ENCODE measurements at regions not wholly inside any gene's neighbourhood (a gene's known extent, or its start where the extent isn't known, plus 50 kb on each side); places are given as distances from the start of the nearest gene placed in this dataset.

DNA sequence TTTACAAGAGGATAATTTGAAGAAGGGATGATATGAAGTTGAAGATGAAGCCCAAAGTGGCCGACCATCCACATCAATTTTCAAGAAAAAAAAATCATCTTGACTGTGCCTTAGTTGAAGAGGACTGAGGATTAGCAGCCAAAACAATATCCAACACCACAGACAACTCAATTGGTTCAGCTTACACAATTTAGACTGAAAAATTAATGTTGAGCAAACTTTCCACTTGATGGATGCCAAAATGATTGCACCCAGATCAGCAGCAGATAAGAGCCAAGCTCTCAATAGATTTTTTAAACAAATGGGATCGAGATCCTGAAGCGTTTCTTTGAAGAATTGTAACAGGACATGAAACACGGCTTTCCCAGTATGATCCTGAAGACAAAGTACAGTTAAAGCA is 163.2 kb downstream of the GADD45G start:
- no peak for DNase-seq (ENCODE audit: low read depth, low spot score)
- no peaks in the 10 kb centered on the region for H3K4me1 ChIP-seq (ENCODE audit: insufficient read depth, insufficient read length)
- H3K27me3 ChIP-seq (ENCODE audit: insufficient read depth, insufficient read length) = no peaks in the 10 kb centered on the region
- no peaks in the 10 kb centered on the region for H3K36me3 ChIP-seq (ENCODE audit: insufficient read depth, insufficient read length, low read length)
- no peak overlapping the region for H3K4me3 ChIP-seq (ENCODE audit: insufficient read length, low read depth)
- TF ChIP-seq ZNF274 (IDR thresholded peaks at IDR 0.05; ENCODE audit: low read depth, low read length) (no peak), SUZ12 (IDR thresholded peaks at IDR 0.05; ENCODE audit: extremely low read depth, insufficient read depth, insufficient read length) (no peak), YY1 (IDR thresholded peaks at IDR 0.05; ENCODE audit: insufficient read depth, insufficient read length) (no peak)
- no peak overlapping the region for H3K9ac ChIP-seq (ENCODE audit: insufficient read length, low read depth)
- H3K9me3 ChIP-seq (ENCODE audit: insufficient read depth, low read length) = no peaks in the 10 kb centered on the region

DNA sequence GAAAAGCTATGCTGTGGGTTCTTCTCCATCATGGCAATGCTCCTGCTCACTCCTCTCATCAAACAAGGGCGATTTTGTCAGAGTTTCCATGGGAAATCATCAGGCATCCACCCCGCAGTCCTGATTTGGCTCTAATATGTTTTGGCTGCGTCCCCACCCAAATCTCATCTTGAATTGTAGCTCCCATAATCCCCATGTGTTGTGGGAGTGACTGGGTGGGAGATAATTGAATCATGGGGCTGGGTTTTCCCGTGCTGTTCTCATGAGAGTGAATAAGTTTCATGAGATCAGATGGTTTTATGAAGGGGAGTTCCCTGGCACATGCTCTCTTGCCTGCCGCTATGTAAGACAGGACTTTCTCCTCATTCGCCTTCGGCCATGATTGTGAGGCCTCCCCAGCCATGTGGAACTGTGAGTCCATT is 163.8 kb downstream of the GADD45G start:
- Histone ChIP-seq H3K27me3 (ENCODE audit: insufficient read depth, insufficient read length) (no peaks in the 10 kb centered on the region), H3K36me3 (ENCODE audit: insufficient read depth, insufficient read length, low read length) (no peaks in the 10 kb centered on the region), H3K4me1 (ENCODE audit: insufficient read depth, insufficient read length) (no peaks in the 10 kb centered on the region), H3K4me3 (ENCODE audit: insufficient read length, low read depth) (no peak overlapping the region), H3K9ac (ENCODE audit: insufficient read length, low read depth) (no peak overlapping the region), H3K9me3 (ENCODE audit: insufficient read depth, low read length) (no peaks in the 10 kb centered on the region)
- TF ChIP-seq YY1 (IDR thresholded peaks at IDR 0.05; ENCODE audit: insufficient read depth, insufficient read length) = no peak
- TF ChIP-seq ZNF274 (IDR thresholded peaks at IDR 0.05; ENCODE audit: low read depth, low read length) = no peak
- no peak for TF ChIP-seq SUZ12 (IDR thresholded peaks at IDR 0.05; ENCODE audit: extremely low read depth, insufficient read depth, insufficient read length)
- no peak for DNase-seq (ENCODE audit: low read depth, low spot score)

DNA sequence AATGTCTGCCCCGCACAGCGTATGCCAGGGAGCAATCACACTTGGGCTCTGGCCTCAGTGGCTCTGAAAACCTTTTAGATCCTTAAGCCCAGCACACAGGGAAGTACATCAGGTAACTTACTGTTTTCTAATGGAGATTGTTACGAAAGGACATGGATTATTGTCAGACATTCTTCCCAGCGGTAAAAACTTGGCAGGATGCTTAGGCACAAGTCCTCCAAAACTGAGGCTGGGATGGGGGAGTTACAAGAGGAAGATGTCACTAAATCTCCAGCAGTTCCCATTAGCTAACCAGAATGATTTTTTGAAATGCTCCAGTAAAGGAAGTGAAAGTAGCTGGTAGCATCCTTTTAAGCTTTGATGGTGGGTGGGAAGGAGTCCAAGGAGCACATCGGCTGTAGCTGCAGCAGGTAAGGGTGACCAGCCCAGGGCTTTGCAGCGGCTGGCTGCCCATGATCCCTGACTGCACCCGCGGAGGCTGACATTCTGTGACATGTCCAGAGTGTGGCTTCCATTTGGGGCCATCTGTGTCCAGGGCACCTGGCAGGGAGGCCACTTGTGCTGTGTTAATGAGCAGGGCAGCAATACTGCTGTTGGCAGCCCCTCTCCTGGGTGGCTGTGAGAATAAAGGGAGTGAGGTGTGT is 165.8 kb downstream of the GADD45G start:
- no peak for TF ChIP-seq ZNF274 (IDR thresholded peaks at IDR 0.05; ENCODE audit: low read depth, low read length)
- H3K9ac ChIP-seq (ENCODE audit: insufficient read length, low read depth) = no peak overlapping the region
- no peak overlapping the region for H3K4me3 ChIP-seq (ENCODE audit: insufficient read length, low read depth)
- H3K36me3 ChIP-seq (ENCODE audit: insufficient read depth, insufficient read length, low read length) = no peaks in the 10 kb centered on the region
- H3K27me3 ChIP-seq (ENCODE audit: insufficient read depth, insufficient read length) = no peaks in the 10 kb centered on the region
- H3K4me1 ChIP-seq (ENCODE audit: insufficient read depth, insufficient read length) = no peaks in the 10 kb centered on the region
- DNase-seq (ENCODE audit: low read depth, low spot score) = no peak
- no peaks in the 10 kb centered on the region for H3K9me3 ChIP-seq (ENCODE audit: insufficient read depth, low read length)

DNA sequence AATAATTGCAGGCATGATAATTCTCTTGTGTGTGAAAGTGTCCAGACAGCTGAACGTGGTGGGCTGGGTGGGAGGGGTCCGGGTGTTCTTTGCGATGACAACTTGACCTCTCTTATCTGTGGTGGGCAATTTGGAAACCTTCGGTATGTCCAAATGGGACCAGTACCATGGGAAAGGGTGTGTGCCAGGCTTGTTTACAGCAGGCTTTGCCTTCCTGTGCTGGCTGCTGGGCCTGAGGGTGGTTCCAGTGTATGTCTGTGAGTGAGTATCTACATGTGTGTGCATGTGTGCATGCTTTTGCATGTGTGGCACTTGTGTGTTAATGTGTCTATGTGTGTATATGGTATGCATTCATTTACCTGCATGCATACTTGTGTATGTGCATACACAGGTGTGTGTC is 166.4 kb downstream of the GADD45G start:
- H3K27me3 ChIP-seq (ENCODE audit: insufficient read depth, insufficient read length) = no peaks in the 10 kb centered on the region
- H3K9me3 ChIP-seq (ENCODE audit: insufficient read depth, low read length) = no peaks in the 10 kb centered on the region
- TF ChIP-seq YY1 (IDR thresholded peaks at IDR 0.05; ENCODE audit: insufficient read depth, insufficient read length) (no peak), SUZ12 (IDR thresholded peaks at IDR 0.05; ENCODE audit: extremely low read depth, insufficient read depth, insufficient read length) (no peak), ZNF274 (IDR thresholded peaks at IDR 0.05; ENCODE audit: low read depth, low read length) (no peak)
- H3K36me3 ChIP-seq (ENCODE audit: insufficient read depth, insufficient read length, low read length) = no peaks in the 10 kb centered on the region
- DNase-seq (ENCODE audit: low read depth, low spot score) = no peak
- H3K9ac ChIP-seq (ENCODE audit: insufficient read length, low read depth) = no peak overlapping the region
- no peak overlapping the region for H3K4me3 ChIP-seq (ENCODE audit: insufficient read length, low read depth)
- no peaks in the 10 kb centered on the region for H3K4me1 ChIP-seq (ENCODE audit: insufficient read depth, insufficient read length)

DNA sequence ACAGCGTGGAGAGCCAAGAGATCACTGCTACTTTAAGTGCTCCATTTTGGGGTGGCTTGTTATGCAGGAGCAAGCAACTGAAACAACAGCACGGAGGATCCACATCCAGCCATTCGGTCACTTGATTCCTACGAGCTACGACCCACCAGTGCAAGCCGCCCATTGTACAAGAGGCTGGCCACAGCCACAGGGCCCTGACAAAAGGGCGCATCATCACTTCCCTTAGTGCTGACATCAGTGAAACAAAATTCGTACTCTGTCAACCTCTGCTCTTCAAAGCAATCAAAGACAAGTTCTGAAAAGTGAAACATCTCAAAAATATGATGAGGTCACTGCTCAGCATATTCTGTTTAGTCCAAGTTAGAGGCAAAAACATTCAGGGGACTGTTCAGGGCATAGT is 168.4 kb downstream of the GADD45G start:
- H3K9ac ChIP-seq (ENCODE audit: insufficient read length, low read depth) = no peak overlapping the region
- TF ChIP-seq SUZ12 (IDR thresholded peaks at IDR 0.05; ENCODE audit: extremely low read depth, insufficient read depth, insufficient read length) (no peak), YY1 (IDR thresholded peaks at IDR 0.05; ENCODE audit: insufficient read depth, insufficient read length) (no peak), ZNF274 (IDR thresholded peaks at IDR 0.05; ENCODE audit: low read depth, low read length) (no peak)
- no peaks in the 10 kb centered on the region for H3K36me3 ChIP-seq (ENCODE audit: insufficient read depth, insufficient read length, low read length)
- no peak for DNase-seq (ENCODE audit: low read depth, low spot score)
- peaks cover under 1% of the 10 kb centered on the region for H3K4me1 ChIP-seq (ENCODE audit: insufficient read depth, insufficient read length)
- no peaks in the 10 kb centered on the region for H3K27me3 ChIP-seq (ENCODE audit: insufficient read depth, insufficient read length)
- H3K4me3 ChIP-seq (ENCODE audit: insufficient read length, low read depth) = no peak overlapping the region
- no peaks in the 10 kb centered on the region for H3K9me3 ChIP-seq (ENCODE audit: insufficient read depth, low read length)

DNA sequence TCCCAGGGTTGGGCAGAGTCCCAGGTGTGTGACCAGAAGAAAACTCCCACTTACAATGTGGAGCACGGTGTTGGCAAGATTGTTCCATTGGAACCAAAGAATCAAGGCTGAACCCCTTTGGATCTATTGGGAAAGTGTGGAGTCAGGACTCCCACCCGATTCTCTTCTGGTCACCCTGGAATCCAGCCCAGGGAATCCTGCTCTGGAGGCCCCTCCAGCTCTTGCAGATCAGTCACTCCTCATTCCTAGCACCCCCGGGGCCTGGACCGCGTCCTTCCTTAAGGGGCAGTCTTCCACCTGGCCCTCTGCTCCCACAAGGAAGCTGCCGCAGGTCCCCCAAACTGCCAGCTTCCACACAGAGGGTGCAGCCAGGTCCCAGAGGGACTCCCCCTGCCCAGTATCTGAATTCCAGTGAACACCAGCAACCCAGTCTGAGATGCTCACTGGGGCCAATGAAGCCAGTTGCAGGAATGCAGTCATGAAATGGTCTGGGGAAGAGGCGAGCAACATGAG is 170.1 kb downstream of the GADD45G start:
- Histone ChIP-seq H3K9me3 (ENCODE audit: insufficient read depth, low read length) (no peaks in the 10 kb centered on the region), H3K9ac (ENCODE audit: insufficient read length, low read depth) (no peak overlapping the region), H3K4me1 (ENCODE audit: insufficient read depth, insufficient read length) (peaks cover 4% of the 10 kb centered on the region), H3K36me3 (ENCODE audit: insufficient read depth, insufficient read length, low read length) (no peaks in the 10 kb centered on the region), H3K4me3 (ENCODE audit: insufficient read length, low read depth) (no peak overlapping the region), H3K27me3 (ENCODE audit: insufficient read depth, insufficient read length) (peaks cover 4% of the 10 kb centered on the region)
- no peak for TF ChIP-seq YY1 (IDR thresholded peaks at IDR 0.05; ENCODE audit: insufficient read depth, insufficient read length)
- no peak for TF ChIP-seq ZNF274 (IDR thresholded peaks at IDR 0.05; ENCODE audit: low read depth, low read length)
- TF ChIP-seq SUZ12 (IDR thresholded peaks at IDR 0.05; ENCODE audit: extremely low read depth, insufficient read depth, insufficient read length) = no peak
- no peak for DNase-seq (ENCODE audit: low read depth, low spot score)

DNA sequence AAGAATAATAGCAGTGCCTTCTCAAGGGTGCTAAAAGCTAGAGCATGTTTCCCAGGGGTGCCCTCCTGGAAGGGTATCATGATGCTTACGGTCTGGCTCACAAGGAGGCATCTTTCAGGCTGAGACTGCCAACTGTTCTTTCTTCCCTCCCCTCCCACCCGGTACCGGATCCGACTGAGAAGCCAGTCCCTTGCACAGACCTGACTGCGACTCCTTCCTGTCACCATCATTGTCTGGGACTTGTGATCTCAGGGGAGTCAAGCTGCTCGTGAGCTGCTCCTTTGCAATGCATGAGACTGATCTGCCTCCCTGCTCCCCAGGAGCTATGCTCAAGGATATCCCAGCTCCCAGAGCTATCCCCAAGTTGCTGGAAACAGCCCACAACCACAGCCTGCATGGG is 170.8 kb downstream of the GADD45G start:
- peaks cover 4% of the 10 kb centered on the region for H3K4me1 ChIP-seq (ENCODE audit: insufficient read depth, insufficient read length)
- peaks cover 4% of the 10 kb centered on the region for H3K27me3 ChIP-seq (ENCODE audit: insufficient read depth, insufficient read length)
- no peak for TF ChIP-seq ZNF274 (IDR thresholded peaks at IDR 0.05; ENCODE audit: low read depth, low read length)
- no peak for TF ChIP-seq SUZ12 (IDR thresholded peaks at IDR 0.05; ENCODE audit: extremely low read depth, insufficient read depth, insufficient read length)
- TF ChIP-seq YY1 (IDR thresholded peaks at IDR 0.05; ENCODE audit: insufficient read depth, insufficient read length) = no peak
- H3K36me3 ChIP-seq (ENCODE audit: insufficient read depth, insufficient read length, low read length) = no peaks in the 10 kb centered on the region
- DNase-seq (ENCODE audit: low read depth, low spot score) = no peak
- no peaks in the 10 kb centered on the region for H3K9me3 ChIP-seq (ENCODE audit: insufficient read depth, low read length)
- H3K4me3 ChIP-seq (ENCODE audit: insufficient read length, low read depth) = no peak overlapping the region
- H3K9ac ChIP-seq (ENCODE audit: insufficient read length, low read depth) = no peak overlapping the region
